ENCODE measurements at regions not wholly inside any gene's neighbourhood (a gene's known extent, or its start where the extent isn't known, plus 50 kb on each side); places are given as distances from the start of the nearest gene placed in this dataset.
A peak's percentile ranks its signal among the peaks of the same experiment; 100 is the strongest.

GRCh38 chr9:102569436-102569835 lies 425.7 kb upstream of the CYLC2 start:
- Histone ChIP-seq H2BK15ac (ENCODE audit: low read length) (no peak overlapping the region), H3K23ac (ENCODE audit: insufficient read length) (no peak overlapping the region), H3K56ac (replicated peaks; ENCODE audit: insufficient read length, low read depth, low read length) (no peak overlapping the region), H3K9ac (replicated peaks in 1 of 4; ENCODE audit: extremely low read depth in 1 of 4, low read depth in 3 of 4, low read length in 3 of 4) (no peak overlapping the region), H4K20me1 (replicated peaks in 1 of 2; ENCODE audit: control insufficient read depth in 1 of 2, insufficient read depth in 2 of 2, low read length in 2 of 2) (no peaks in the 10 kb centered on the region), H2AK5ac (ENCODE audit: low read depth, low read length) (no peak overlapping the region), H4K8ac (ENCODE audit: extremely low read depth, insufficient read depth, low read length) (no peak overlapping the region), H4K91ac (replicated peaks; ENCODE audit: insufficient read length, low read length) (no peak overlapping the region), H3K36me3 (ENCODE audit: control insufficient read depth in 2 of 4, insufficient read depth in 4 of 4, low read length in 3 of 4) (no peaks in the 10 kb centered on the region), H2BK120ac (replicated peaks; ENCODE audit: low read depth, low read length) (no peak overlapping the region), H3K4me3 (ENCODE audit: extremely low read depth in 1 of 4, insufficient read depth in 2 of 4, low read depth in 3 of 4, low read length in 4 of 4) (no peak overlapping the region), H2BK20ac (ENCODE audit: low read length) (no peak overlapping the region), H3K9me3 (ENCODE audit: insufficient read depth in 2 of 2, low read depth in 1 of 2, low read length in 1 of 2) (no peaks in the 10 kb centered on the region), H3K27me3 (replicated peaks in 1 of 4; ENCODE audit: control insufficient read depth in 3 of 4, extremely low read depth in 1 of 4, insufficient read depth in 3 of 4, low read length in 3 of 4) (no peaks in the 10 kb centered on the region), H3K23me2 (ENCODE audit: low read depth, low read length) (no peaks in the 10 kb centered on the region), H3K79me1 (ENCODE audit: low read depth, low read length) (no peaks in the 10 kb centered on the region), H3K4me1 (replicated peaks in 1 of 4; ENCODE audit: control insufficient read depth in 3 of 4, insufficient read depth in 4 of 4, low read length in 3 of 4) (no peaks in the 10 kb centered on the region), H2BK12ac (ENCODE audit: low read depth, low read length) (no peak overlapping the region), H3K79me2 (ENCODE audit: control insufficient read depth in 1 of 2, insufficient read depth in 2 of 2, low read length in 2 of 2) (no peaks in the 10 kb centered on the region), H3K14ac (ENCODE audit: insufficient read length) (no peak overlapping the region), H4K5ac (ENCODE audit: insufficient read length, low read depth, low read length) (no peak overlapping the region), H3K4ac (replicated peaks; ENCODE audit: insufficient read length, low read depth, low read length) (no peak overlapping the region), H2BK5ac (ENCODE audit: low read depth, low read length) (no peak overlapping the region), H2AFZ (ENCODE audit: low read length) (no peak overlapping the region), H3K4me2 (ENCODE audit: insufficient read depth in 1 of 2, low read depth in 2 of 2, low read length in 2 of 2) (no peak overlapping the region), H3K18ac (ENCODE audit: extremely low read depth, low read length) (no peak overlapping the region), H3K27ac (ENCODE audit: low read depth, low read length) (no peak overlapping the region)
- FAIRE-seq (no peak), DNase-seq (ENCODE audit: low read depth in 1 of 2, low spot score in 2 of 2) (no peak)
- ChIA-PET POLR2A (ENCODE audit: partially characterized antibody) (no interaction called here), CTCF (ENCODE audit: partially characterized antibody) (no interaction called here)
- WGBS, 2 experiments (ENCODE audit: extremely low coverage in 1 of 2, insufficient coverage in 1 of 2, insufficient read length in 1 of 2, insufficient replicate concordance in 2 of 2, low coverage in 1 of 2, low lambda C conversion rate in 2 of 2, missing lambda C conversion rate in 1 of 2) = 90% methylated on average over 3 of the region's 3 CpGs; no CpG with 5 or more reads in 1 of the 2 experiments
- no peak for TF ChIP-seq HDAC2 (IDR thresholded peaks at IDR 0.05; ENCODE audit: borderline replicate concordance in 1 of 2, low read depth in 2 of 2, low read length in 2 of 2)
- TF ChIP-seq RAD21 (IDR thresholded peaks at IDR 0.05 in 1 of 2, conservative IDR thresholded peaks at IDR 0.05 in 1 of 2; ENCODE audit: low read depth in 2 of 2, low read length in 2 of 2) = peak; percentile 13 to 27; a peak in 3 of 4 replicates
- no peak for TF ChIP-seq EP300 (IDR thresholded peaks at IDR 0.05; ENCODE audit: borderline replicate concordance in 1 of 2, low read depth in 2 of 2, low read length in 2 of 2)
- TF ChIP-seq, protein P1, sequence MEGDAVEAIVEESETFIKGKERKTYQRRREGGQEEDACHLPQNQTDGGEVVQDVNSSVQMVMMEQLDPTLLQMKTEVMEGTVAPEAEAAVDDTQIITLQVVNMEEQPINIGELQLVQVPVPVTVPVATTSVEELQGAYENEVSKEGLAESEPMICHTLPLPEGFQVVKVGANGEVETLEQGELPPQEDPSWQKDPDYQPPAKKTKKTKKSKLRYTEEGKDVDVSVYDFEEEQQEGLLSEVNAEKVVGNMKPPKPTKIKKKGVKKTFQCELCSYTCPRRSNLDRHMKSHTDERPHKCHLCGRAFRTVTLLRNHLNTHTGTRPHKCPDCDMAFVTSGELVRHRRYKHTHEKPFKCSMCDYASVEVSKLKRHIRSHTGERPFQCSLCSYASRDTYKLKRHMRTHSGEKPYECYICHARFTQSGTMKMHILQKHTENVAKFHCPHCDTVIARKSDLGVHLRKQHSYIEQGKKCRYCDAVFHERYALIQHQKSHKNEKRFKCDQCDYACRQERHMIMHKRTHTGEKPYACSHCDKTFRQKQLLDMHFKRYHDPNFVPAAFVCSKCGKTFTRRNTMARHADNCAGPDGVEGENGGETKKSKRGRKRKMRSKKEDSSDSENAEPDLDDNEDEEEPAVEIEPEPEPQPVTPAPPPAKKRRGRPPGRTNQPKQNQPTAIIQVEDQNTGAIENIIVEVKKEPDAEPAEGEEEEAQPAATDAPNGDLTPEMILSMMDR (IDR thresholded peaks at IDR 0.05; ENCODE audit: control extremely low read depth in 1 of 3, insufficient read depth in 1 of 3, low read depth in 1 of 3, low read length in 3 of 3) = peak in 2 of 3 experiments; percentile 24 to 43; a peak in 2 of 4 replicates
- no peak for TF ChIP-seq PHF8 (conservative IDR thresholded peaks at IDR 0.05; ENCODE audit: low read depth, low read length)
- no peak for TF ChIP-seq KDM5A (IDR thresholded peaks at IDR 0.05; ENCODE audit: low read length)
- no peak for TF ChIP-seq BACH1 (IDR thresholded peaks at IDR 0.05; ENCODE audit: low read length)
- TF ChIP-seq SUZ12 (IDR thresholded peaks at IDR 0.05; ENCODE audit: low read length) = no peak
- no peak for TF ChIP-seq ATF2 (IDR thresholded peaks at IDR 0.05; ENCODE audit: low read length)

Data from H1 (cell line).